ENCODE measurements at regions not wholly inside any gene's neighbourhood (a gene's known extent, or its start where the extent isn't known, plus 50 kb on each side); places are given as distances from the start of the nearest gene placed in this dataset.

DNA sequence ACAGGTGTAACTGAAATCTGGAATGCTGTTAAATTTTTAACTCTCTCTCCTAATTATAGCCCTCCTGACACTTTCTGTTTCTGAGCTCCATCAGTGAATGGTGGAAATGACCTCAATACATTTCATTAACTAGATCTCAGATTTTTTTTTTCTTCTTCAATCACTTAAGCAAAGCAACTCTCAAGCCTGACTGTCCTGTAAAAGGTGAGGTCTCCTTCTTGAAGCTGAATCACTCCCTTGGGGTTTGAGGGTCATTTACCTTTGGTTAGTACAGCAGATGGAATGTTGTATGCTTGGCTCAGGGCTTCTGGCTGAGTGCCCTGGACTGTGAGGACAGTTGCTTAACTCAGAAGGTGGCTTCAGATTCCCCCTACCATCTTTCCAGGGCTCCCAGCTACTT lies 518.7 kb downstream of the PTPRC start:
- DNase-seq: no peak
- H3K36me3 ChIP-seq (ENCODE audit: control insufficient read depth in 4 of 4, insufficient read depth in 4 of 4, low read length in 4 of 4): no peaks in the 10 kb centered on the region
- TF ChIP-seq, protein P1, sequence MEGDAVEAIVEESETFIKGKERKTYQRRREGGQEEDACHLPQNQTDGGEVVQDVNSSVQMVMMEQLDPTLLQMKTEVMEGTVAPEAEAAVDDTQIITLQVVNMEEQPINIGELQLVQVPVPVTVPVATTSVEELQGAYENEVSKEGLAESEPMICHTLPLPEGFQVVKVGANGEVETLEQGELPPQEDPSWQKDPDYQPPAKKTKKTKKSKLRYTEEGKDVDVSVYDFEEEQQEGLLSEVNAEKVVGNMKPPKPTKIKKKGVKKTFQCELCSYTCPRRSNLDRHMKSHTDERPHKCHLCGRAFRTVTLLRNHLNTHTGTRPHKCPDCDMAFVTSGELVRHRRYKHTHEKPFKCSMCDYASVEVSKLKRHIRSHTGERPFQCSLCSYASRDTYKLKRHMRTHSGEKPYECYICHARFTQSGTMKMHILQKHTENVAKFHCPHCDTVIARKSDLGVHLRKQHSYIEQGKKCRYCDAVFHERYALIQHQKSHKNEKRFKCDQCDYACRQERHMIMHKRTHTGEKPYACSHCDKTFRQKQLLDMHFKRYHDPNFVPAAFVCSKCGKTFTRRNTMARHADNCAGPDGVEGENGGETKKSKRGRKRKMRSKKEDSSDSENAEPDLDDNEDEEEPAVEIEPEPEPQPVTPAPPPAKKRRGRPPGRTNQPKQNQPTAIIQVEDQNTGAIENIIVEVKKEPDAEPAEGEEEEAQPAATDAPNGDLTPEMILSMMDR (IDR thresholded peaks at IDR 0.05; ENCODE audit: control extremely low read depth, extremely low read depth): no peak

DNA sequence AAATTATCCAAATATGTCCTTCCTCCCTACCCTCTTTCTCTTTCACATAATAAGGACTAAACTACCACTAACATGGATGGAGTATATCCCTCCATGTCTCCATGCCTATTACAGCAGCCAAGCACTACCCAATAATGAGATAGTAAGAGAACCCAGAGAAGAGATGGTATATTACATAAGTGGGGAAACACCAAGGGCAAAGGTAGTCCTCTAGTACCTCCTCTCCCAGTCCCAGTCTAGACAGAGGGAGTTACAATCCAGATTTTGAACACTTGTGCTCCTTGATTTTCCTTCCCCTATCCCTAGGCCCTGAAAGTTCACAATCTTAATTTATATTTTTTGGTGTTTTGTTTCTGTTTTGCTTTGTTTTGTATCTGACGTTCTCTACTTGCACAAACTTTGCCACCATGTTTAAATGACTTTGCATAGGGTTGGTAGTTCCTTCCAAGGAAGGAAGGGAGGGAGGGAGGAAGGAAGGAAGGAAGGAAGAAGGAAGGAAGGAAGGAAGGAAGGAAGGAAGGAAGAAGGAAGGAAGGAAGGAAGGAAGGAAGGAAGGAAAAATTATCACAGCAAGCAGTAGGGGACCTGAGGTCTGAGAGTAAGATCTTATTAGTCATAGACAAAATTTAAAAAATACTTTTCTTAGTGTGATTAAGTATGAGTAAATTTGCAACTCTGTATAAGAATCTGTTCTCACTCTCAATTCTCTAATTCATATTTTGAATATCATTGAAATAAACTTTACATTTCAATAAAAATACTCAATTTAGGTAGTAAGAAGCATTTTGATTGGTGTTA lies 521.9 kb downstream of the PTPRC start:
- no peaks in the 10 kb centered on the region for H3K36me3 ChIP-seq (ENCODE audit: control insufficient read depth in 4 of 4, insufficient read depth in 4 of 4, low read length in 4 of 4)
- DNase-seq (no peak), ATAC-seq (ENCODE audit: insufficient read depth, low FRiP score) (no peak)
- TF ChIP-seq, protein P1 (IDR thresholded peaks at IDR 0.05; ENCODE audit: control extremely low read depth, extremely low read depth): no peak
- no peaks in the 10 kb centered on the region for H3K27me3 ChIP-seq (ENCODE audit: control insufficient read depth in 3 of 3, insufficient read depth in 3 of 3, low read length in 2 of 3)
- H3K27ac ChIP-seq (ENCODE audit: low read depth in 1 of 2, low read length in 1 of 2): no peak overlapping the region
- 74 to 82% methylated on average over 1 of the region's 1 CpG for WGBS, 2 donors
- no peak overlapping the region for H3K4me3 ChIP-seq
- peaks cover 0 to 8% (median 4%) of the 10 kb centered on the region in 5 donors for H3K4me1 ChIP-seq (ENCODE audit: control insufficient read depth in 5 of 5, insufficient read depth in 5 of 5, low read length in 5 of 5)
- no peak overlapping the region for H3K9ac ChIP-seq (ENCODE audit: insufficient read depth in 1 of 2, low read length in 2 of 2)
- H3K9me3 ChIP-seq (ENCODE audit: control insufficient read depth in 4 of 4, insufficient read depth in 3 of 4, low read length in 3 of 4): no peaks in the 10 kb centered on the region

More for the DNA sequence above, 518.7 kb downstream of the PTPRC start:
- no peaks in the 10 kb centered on the region for H3K27me3 ChIP-seq (ENCODE audit: control insufficient read depth in 3 of 3, insufficient read depth in 3 of 3, low read length in 2 of 3)
- H3K4me3 ChIP-seq: no peak overlapping the region
- no peaks in the 10 kb centered on the region for H3K4me1 ChIP-seq (ENCODE audit: control insufficient read depth in 5 of 5, insufficient read depth in 5 of 5, low read length in 5 of 5)
- no peaks in the 10 kb centered on the region for H3K9me3 ChIP-seq (ENCODE audit: control insufficient read depth in 4 of 4, insufficient read depth in 3 of 4, low read length in 3 of 4)
- ATAC-seq (ENCODE audit: insufficient read depth, low FRiP score): no peak
- no peak overlapping the region for H3K27ac ChIP-seq (ENCODE audit: low read depth in 1 of 2, low read length in 1 of 2)
- no peak overlapping the region for H3K9ac ChIP-seq (ENCODE audit: insufficient read depth in 1 of 2, low read length in 2 of 2)

DNA sequence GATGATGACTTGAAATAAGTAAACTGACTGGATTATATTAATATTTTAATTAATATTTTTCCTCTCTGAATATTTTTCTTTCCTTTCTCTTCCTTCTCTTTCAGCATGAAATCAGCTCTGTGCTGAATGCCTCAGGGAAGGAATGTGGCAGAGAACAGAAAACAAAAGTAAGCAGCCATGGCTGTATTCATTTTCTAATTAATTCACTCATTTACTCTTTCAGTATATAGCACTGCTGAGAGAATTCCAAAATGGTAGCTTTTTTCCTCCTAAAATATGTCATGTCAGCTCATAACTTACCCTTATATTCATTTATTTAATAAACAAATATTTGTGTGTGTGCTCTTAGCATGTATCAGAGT lies 522.5 kb downstream of the PTPRC start:
- no peaks in the 10 kb centered on the region for H3K36me3 ChIP-seq (ENCODE audit: control insufficient read depth in 4 of 4, insufficient read depth in 4 of 4, low read length in 4 of 4)
- H3K4me1 ChIP-seq (ENCODE audit: control insufficient read depth in 5 of 5, insufficient read depth in 5 of 5, low read length in 5 of 5): peaks cover 0 to 8% (median 4%) of the 10 kb centered on the region in 5 donors
- no peak for ATAC-seq (ENCODE audit: insufficient read depth, low FRiP score)
- no peaks in the 10 kb centered on the region for H3K27me3 ChIP-seq (ENCODE audit: control insufficient read depth in 3 of 3, insufficient read depth in 3 of 3, low read length in 2 of 3)
- H3K9me3 ChIP-seq (ENCODE audit: control insufficient read depth in 4 of 4, insufficient read depth in 3 of 4, low read length in 3 of 4): no peaks in the 10 kb centered on the region
- DNase-seq: no peak
- H3K27ac ChIP-seq (ENCODE audit: low read depth in 1 of 2, low read length in 1 of 2): no peak overlapping the region
- no peak overlapping the region for H3K9ac ChIP-seq (ENCODE audit: insufficient read depth in 1 of 2, low read length in 2 of 2)
- TF ChIP-seq, protein P1 (IDR thresholded peaks at IDR 0.05; ENCODE audit: control extremely low read depth, extremely low read depth): no peak
- H3K4me3 ChIP-seq: no peak overlapping the region

Measured in lung (tissue), 11 donors.